IPS-NIHi7 (cell line): ENCODE measurements at regions not wholly inside any gene's neighbourhood (a gene's known extent, or its start where the extent isn't known, plus 50 kb on each side); places are given as distances from the start of the nearest gene placed in this dataset.
"Not testable (repeated sequence)": the region's sequence is repeated elsewhere in the genome, so short reads cannot be mapped to it uniquely, and the experiment has no call there.

Experiments
- DNase-seq: peaks from one replicate; pipeline ENCODE4 v3.0.0; 2012; ENCODE audit warnings: mixed read lengths; ENCODE audit errors: extremely low spot score

DNA sequence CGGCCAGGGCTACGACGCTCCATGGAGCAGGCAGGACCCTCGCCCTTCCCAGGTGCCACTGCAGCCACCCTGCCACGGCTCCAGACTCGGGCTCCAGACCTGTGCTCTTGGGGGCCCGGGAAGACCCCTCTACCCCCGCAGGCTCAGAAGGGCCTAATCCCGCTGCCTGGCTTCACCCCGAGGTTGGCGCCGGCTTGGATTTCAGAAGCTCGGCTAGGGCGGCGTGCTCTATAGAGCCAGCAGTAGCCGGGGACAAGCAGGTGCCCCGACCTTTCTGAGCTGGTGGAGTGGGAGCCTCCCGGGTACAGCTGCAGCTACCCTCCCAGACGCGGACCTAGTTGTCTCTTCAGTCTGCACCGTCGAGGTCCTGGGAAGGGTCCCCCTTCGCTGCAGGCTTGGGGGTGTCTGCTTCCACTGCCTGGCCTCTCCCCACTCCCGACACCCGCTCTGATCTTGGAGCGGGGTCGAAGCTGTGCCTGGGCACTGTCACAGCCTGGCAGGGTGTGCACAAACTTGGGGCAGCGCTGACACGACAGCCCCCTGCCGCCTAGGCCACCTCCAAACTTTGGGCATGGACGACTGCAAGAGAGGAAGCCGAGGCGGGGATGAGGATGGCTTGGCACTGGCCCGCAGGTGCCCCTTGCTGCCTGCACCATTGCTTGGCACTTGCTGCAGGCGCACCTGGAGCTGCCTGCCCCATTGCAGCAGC lies 1366.1 kb upstream of the CDH9 start:
- no peak for DNase-seq

DNA sequence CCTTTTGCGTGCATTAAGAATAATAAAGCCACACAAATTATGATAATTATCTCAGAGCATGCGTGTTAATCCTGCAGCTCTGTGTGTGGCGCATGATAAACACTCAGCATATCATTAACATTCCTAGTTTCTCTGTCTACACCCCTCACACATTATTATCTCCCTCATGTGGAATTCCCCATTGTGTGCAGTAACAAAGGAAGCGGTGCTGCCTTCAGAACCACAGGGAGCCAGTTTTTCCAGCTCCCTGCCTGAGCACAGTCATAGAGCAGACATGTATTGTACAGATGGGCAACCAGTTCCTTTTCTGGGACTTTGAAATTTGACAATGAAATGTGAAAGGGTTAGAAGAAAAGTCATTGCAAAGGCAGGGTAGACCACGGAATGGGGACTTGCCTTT lies 1365.5 kb upstream of the CDH9 start:
- no peak for DNase-seq

DNA sequence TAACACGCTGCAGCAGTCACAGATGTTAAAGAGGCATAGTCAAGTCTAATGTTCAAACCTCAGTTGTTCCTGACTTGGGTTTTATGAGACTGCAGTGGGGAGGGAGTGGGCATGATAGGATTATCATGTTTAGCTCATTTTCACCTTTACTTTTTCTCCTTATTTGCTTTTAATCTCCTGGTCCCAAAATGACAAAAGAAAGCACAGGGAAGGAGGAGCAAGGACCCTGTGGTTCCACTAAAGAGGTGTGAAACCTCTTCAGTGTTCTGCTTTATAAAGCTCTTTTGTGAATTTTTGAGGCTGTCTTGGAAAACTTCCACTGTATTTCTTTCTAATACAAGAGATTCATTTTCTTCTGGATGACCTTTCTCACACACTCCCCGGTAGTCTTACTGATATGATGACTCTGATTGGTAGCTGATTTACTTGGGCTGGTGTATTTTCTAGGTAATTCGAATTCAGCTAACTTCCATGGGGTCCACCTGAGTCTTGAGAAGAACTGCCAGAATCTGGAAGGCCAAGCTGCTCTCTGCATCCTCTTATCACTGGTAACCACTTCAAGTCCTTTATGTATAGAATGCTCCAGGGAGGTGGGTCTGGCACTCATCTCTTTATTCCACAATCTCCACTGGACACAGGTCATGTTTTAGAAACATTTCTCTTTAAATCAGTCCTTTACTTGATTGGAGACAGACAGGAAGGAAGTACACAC lies 1364.4 kb upstream of the CDH9 start:
- DNase-seq, result no peak

DNA sequence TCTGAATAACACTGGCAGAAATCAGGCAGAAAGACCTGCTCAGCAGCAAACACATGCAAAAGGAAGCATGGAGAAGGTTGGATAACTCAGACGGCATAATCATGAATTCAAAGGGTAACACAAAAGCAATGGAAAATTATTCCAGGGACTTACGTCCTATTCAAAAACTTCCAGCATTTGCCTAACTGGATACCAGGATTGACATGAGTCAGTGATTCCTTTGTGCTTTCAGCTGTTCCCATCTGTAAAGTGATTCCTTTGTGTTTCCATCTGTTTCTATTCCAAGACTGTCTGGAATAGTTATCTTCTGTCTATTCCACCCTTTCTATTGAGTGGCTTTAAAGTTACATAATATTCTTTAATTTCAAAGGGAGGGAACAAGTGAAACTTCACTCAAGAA lies 1361.7 kb upstream of the CDH9 start:
- no peak for DNase-seq

DNA sequence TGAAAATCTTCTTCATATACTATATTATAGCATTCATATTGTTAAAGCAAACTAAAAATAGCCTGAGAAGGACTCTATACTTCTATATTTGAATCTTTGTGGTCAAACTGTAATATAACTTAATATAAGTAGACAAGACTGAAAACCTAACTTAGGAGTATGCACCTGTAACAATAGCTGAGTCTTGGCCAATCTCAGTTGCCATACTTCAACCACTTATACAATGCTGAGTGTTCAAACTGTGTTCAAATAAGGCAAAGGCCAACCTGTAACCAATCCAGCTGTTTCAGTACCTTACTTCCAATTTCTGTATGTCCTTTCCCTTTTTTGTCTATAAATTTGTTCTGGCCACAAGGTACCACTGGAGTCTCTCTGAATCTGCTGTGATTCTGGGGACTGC lies 1360.8 kb upstream of the CDH9 start:
- no peak for DNase-seq

DNA sequence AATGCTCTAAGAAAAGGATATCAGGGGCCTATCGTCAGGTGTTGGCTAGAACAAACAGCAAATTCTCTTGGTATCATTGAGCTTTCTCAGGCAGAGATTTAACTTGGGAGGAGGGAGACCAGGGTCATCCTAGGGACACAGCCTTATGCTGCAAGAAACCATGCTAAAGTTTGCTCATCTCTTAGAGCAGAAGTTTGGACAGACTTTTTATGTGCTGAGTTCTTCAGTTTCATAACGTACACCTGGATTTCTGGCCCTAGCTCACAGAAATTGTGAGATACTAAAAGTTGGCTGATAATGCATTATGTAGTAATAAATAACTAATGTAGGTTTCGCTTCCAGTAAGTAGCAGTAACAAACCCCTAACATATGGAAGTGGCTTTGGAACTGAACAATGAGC lies 1359.8 kb upstream of the CDH9 start:
- no peak for DNase-seq

DNA sequence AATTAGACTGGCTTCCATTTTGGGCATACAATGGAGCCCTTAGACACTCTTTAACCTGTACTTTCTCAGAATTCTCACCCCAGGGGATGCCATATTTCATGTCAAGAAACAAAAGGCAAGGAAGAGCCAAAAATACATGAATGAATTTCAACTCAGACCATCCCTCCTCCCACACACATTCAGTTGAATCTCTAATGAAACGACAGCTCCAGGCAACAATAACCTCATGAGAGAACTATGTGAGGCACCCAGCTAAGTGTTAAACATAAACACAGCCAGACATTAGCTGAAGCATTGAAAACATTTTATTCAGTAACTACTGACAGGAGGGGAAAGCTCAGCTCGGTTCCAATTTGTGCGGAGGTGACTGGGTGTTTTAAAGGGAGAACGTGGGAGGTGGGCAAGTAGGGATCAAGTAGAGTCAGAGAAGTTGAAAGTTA lies 1359.1 kb upstream of the CDH9 start:
- DNase-seq, result no peak

DNA sequence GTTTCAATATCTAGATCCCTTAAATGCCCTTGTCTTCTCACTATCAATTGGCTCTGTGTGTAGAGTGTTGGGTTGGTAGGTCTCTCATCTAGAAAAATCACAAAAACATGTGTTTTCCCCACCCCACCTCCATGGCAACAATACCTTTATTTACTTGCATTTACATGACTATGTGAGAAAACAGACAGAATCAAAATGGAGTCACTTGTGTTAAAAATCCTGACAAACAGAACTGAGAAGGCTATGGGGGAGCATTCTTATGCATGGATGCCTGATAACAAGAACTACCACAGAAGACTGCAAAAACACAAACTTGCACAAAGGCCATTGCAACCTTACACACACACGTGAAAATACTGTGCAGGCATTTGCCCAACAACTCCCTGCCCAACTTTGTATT lies 1352.9 kb upstream of the CDH9 start:
- no peak for DNase-seq

DNA sequence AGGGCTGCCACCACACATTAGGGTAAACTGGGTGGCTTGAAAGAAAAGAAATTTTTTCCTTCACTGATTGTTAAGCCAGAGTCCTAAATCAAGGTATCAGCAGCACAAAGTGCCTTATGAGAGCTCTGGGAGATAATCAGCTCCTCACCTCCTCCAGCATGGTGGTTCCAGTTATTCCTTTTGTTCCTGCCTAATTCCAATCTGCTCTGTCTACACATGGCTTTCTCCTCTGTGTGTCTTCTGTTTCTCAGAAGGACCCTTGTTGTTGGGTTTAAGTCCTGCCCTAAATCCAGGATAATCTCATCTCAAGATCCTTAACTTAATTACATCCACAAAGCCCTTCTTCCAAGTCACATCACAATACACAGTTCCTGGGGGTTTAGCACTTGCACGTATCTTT lies 1352.0 kb upstream of the CDH9 start:
- no peak for DNase-seq

DNA sequence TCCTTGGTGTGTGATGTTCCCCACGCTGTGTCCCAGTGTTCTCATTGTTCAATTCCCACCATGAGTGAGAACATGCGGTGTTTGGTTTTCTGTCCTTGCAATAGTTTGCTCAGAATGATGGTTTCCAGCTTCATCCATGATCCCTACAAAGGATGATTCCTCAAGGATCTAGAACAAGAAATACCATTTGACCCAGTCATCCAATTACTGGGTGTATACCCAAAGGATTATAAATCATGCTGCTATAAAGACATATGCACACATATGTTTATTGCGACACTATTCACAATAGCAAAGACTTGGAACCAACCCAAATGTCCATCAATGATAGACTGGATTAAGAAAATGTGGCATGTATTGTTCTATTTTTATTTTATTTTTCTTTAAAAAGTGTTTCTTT lies 1351.3 kb upstream of the CDH9 start:
- not testable (repeated sequence) for DNase-seq

DNA sequence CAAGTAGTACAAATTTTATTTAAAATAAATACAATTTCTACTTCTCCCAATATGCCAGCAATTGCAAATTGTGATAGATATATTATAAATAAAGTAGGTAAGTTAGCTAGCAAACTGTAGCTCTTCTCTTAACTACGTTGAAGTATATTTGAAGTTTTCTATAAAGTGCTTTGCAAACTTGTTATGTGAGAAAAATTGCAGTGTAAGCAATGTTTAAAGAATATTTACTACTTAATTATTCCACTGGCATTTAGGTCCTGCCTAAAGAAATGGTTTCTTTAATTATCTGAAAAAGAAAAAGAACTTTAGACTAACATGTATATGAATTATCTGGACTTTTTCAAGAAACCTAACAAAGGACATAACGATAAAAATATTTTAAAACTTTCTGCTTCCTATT lies 1350.0 kb upstream of the CDH9 start:
- no peak for DNase-seq

DNA sequence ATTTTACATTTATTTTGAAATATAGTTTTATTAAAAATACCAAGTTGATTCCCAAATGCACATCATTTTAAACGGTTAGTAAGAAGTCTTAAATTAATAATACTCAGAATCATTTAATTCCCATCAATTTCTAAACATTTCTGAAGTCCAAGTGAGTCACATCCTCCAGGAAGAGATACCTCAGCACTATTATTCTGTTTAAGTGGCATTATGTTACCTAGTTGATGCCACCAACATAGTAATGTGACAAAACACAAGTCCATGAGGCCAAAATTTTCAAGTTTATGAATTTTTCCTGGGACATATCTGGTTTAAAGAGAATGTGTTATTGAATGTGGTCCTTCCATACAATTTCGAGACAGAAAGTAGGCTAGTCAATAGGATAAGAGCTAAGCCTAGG lies 1348.3 kb upstream of the CDH9 start:
- no peak for DNase-seq

DNA sequence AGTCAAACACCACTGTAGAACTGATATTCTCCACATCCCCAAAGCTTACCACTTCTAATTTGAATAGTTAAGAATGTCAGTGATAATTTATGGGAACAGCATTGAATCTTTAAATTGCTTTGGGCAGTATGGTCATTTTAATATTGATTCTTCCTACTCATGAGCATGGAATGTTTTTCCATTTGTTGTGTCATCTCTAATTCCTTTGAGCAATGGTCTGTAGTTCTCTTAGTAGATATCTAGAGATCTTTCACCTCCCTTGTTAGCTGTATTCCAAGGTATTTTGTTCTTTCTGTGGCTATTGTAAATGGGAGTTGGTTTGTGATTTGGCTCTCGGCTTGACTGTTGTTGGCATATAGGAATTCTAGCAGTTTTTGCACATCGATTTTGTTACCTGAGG lies 1341.8 kb upstream of the CDH9 start:
- no peak for DNase-seq

DNA sequence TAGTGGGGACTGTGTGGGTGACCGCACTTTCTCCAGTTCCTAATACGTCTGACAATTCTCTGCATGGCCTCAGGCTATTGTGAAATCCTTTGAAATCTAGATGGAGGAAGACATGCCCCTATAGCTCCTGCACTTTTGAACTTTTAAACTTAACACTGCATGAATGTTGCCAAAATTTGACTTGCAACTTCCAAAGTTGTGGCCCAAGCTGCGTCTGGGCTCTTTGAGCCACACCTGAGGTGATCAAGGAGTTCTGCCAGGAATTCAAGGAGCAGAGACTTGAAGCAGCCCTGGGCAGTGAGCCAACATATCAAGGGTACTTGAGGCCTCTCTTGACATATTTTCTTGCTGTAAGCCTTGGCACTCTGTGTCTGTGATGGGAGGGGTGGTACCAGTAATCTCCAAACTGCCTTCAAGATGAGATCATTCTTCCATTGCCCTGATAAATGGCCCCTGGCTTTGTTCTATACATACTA lies 1336.1 kb upstream of the CDH9 start:
- no peak for DNase-seq

DNA sequence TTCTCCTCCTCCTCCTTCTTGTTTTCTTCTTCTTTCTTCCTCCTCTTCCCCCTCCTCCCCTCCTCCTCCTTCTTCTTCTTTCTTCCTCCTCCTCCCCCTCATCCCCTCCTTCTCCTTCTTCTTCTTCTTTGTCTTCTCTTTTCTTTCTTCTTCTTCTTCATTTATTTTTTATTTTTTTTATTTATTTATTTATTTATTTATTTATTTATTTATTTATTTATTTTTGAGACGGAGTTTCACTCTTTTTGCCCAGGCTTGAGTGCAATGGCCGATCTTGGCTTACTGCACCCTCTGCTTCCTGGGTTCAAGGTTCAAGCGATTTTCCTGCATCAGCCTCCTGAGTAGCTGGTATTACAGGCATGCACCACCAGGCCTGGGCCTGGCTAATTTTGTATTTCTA lies 1332.5 kb upstream of the CDH9 start:
- DNase-seq, result no peak

DNA sequence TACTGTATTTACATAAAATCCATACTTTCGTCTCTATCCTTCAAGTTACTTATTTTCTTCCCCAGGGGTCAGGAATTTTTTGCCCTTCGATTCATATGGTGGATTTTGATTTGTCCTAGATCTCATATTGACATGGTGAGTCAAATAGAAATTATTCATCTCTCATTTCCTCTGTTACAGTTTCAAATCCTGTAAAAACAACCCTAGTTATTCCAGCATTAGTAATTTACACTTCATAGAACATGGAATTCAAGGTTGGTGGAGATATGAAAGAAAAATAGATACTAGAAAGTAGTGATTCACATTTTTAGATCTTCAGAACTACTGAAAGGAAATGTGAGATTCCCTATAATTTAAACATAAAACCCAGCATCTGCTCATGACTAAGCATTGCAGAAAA lies 1331.0 kb upstream of the CDH9 start:
- DNase-seq, result no peak

DNA sequence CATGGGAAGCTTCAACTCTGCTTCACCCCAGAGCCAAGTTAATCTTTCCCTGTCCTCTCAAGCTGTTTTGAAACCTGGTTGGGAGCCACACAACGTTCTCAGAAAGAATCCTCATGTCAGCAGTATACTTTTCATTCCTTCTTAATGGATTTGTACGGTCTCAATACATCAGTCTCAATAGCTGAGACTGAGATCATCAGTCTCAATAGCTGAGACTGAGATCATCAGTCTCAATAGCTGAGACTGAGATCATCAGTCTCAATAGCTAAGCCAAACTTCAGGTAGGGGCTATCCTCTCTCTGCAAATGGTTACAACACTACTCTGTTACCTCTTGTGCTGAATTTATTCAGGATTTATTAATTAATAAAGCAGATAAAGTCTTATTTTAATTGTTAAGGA lies 1317.4 kb upstream of the CDH9 start:
- DNase-seq, result no peak

DNA sequence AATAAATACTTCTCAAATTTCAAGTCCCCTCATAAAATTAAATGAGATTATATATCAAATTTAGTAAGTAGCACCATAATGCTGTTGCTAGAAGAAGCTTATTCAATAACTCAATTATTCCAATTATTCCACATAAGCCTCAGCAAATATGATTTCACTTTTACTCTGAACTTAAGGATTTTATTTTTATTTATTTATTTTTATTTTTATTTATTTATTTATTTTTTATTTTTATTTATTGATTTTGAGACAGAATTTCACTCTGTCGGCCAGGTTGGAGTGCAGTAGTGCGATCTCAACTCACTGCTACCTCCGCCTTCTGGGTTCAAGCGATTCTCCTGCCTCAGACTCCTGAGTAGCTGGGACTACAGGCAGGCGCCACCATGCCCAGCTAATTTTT lies 1308.3 kb upstream of the CDH9 start:
- DNase-seq, result no peak

DNA sequence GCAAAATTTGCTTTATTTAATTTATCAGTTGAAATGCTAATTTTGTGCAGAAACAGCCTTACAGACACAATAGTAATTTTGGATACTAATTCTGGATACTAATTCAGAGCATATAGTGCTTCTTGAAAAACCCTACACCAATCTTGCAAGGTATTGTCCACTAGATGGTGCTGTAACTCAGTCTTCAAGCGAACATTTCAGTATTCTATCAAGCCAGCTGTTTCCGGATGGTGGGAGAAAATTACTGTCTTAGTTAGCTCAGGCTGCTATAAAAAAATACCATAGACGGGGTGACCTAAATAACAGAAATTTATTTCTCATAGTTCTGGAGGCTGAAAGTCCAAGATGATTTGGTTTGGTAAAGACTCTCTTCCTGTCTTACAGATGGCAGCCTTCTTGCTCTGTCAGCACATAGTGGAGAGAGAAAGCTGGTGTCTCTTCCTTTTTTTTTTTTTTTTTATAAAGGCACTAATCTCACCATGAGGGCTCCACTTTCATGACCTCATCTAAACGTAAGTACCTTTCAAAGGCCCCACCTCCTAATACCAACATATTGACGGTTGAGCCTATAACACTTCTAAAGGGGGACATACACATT lies 1306.5 kb upstream of the CDH9 start:
- DNase-seq, result peak; percentile 7

DNA sequence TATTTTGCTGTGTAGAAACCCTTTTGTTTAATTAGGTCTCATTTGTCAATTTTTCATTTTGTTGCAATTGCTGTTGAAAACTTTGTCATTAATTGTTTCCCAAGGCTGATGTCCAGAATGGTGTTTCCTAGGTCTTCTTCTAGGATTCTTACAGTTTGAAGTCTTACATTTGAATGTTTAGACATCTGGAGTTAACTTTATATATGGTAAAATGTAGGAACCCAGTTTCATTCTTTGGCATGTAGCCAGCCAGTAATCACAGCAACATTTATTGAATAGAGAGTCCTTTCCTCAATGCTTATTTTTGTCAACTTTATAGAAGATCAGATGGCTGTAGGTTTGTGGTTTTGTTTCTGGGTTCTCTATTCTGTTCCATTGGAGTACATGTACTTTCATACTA lies 1290.8 kb upstream of the CDH9 start:
- no peak for DNase-seq

DNA sequence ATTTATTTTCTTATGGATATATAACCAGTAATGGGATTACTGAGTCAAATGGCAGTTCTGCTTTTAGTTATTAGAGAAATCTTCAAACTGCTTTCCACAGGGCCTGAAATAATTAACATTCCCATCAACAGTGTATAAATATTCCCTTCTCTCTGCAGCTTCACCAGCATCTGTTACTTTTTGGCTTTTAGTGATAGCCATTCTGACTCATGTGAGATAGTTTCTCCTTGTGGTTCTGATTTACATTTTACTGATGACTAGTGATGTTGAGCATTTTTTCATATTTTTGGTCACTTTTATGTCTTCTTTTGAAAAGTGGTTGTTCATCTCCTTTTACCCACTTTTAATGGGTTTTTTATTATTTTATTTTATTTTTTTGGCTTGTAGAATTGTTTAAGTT lies 1290.3 kb upstream of the CDH9 start:
- no peak for DNase-seq

DNA sequence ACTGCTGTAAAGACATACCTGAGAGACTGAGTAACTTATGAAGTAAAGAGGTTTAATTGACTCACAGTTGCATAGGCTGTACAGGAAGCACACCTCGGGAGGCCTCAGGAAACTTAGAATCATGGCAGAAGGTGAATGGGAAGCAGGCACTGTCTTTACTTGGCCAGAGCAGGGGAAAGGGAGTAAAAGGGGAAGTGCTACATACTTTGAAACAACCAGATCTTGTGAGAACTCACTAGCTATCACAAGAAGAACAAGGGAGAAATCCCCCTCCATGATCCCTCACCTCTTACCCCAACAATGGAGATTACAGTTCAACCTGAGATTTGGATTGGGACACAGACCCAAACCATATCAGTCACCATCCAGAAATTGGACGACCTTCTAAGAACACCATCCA lies 1285.8 kb upstream of the CDH9 start:
- DNase-seq, result no peak

DNA sequence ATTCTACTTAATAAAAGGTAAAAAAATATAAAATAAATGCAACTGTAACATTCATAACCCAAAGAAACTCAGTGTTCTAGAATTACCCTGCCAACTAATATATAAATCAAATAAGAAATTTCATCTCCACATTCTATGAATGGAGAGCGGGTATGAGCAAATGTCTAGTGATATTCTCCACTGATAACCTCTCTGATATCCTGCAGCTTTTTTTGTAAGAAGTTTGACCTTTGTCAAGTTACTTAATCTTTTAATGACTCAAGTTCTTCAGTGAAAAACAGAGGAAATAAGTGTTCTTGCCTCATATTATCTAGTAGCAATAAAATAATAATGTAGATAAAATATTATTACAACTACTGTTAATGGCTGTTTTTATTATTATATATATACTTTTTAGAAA lies 1275.6 kb upstream of the CDH9 start:
- DNase-seq, result no peak
